ENCODE measurements at regions not wholly inside any gene's neighbourhood (a gene's known extent, or its start where the extent isn't known, plus 50 kb on each side); places are given as distances from the start of the nearest gene placed in this dataset.

DNA sequence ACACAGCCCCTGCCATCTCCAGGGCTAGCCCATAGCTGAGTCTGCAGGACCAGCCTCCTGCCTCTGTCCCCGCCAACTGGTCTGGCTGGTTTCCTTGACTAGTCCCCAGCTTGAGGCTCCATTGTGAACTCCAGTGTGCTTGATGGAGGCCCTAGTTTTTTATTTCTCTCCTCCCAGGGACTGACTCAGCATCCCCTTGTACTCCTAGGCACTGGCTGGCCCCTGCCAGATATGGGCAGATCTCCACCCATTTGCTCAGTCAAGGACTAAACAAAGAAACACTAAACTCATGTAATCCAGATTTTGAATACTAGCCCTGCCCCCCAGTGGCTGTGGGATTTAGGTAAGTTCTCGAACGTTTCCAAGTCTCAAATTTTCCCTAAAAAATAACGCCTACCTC is 415.4 kb upstream of the RORA start:
- no peaks in the 10 kb centered on the region for H3K9me3 ChIP-seq
- H3K27me3 ChIP-seq = no peaks in the 10 kb centered on the region
- TF ChIP-seq, protein P1, sequence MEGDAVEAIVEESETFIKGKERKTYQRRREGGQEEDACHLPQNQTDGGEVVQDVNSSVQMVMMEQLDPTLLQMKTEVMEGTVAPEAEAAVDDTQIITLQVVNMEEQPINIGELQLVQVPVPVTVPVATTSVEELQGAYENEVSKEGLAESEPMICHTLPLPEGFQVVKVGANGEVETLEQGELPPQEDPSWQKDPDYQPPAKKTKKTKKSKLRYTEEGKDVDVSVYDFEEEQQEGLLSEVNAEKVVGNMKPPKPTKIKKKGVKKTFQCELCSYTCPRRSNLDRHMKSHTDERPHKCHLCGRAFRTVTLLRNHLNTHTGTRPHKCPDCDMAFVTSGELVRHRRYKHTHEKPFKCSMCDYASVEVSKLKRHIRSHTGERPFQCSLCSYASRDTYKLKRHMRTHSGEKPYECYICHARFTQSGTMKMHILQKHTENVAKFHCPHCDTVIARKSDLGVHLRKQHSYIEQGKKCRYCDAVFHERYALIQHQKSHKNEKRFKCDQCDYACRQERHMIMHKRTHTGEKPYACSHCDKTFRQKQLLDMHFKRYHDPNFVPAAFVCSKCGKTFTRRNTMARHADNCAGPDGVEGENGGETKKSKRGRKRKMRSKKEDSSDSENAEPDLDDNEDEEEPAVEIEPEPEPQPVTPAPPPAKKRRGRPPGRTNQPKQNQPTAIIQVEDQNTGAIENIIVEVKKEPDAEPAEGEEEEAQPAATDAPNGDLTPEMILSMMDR (IDR thresholded peaks at IDR 0.05) = no peak
- no peak for TF ChIP-seq POLR2A (IDR thresholded peaks at IDR 0.05)
- no peak overlapping the region for H3K27ac ChIP-seq
- H3K4me3 ChIP-seq (replicated peaks in 1 of 3) = no peak overlapping the region
- H3K4me1 ChIP-seq = peaks cover 0 to 6% of the 10 kb centered on the region in 2 donors
- 84 to 92% methylated on average over 4 of the region's 4 CpGs for WGBS, 2 donors
- no peaks in the 10 kb centered on the region for H3K36me3 ChIP-seq
- no peak for DNase-seq
- intact Hi-C loops (cut with DNase I) = loop anchor here (10.0 kb wide), 1 partner anchor 180 kb away; no protein-coding TSS in a partner anchor

- intact Hi-C loops (cut with DNase I) = loop anchor here (10.0 kb wide), 1 partner anchor 183 kb away; no protein-coding TSS in a partner anchor
These were observed 412.5 kb upstream of the RORA start for GRCh38 chr15:61641645-61642044.

GRCh38 chr15:61640756-61641155 is 411.7 kb upstream of the RORA start:
- peaks cover 0 to 9% of the 10 kb centered on the region in 2 donors for H3K4me1 ChIP-seq
- no peaks in the 10 kb centered on the region for H3K27me3 ChIP-seq
- H3K4me3 ChIP-seq (replicated peaks in 1 of 3) = no peak overlapping the region
- no peaks in the 10 kb centered on the region for H3K9me3 ChIP-seq
- no peaks in the 10 kb centered on the region for H3K36me3 ChIP-seq
- no peak for DNase-seq
- intact Hi-C loops (cut with DNase I) = loop anchor here (10.0 kb wide), 1 partner anchor 184 kb away; no protein-coding TSS in a partner anchor
- H3K27ac ChIP-seq = no peak overlapping the region
- TF ChIP-seq, protein P1 (IDR thresholded peaks at IDR 0.05) = no peak
- TF ChIP-seq POLR2A (IDR thresholded peaks at IDR 0.05) = no peak

More at GRCh38 chr15:61641645-61642044, 412.5 kb upstream of the RORA start:
- H3K9me3 ChIP-seq = no peaks in the 10 kb centered on the region
- H3K4me1 ChIP-seq = peaks cover 0 to 9% of the 10 kb centered on the region in 2 donors
- WGBS, 2 donors = 90 to 92% methylated on average over 6 of the region's 6 CpGs
- DNase-seq = no peak
- no peak overlapping the region for H3K4me3 ChIP-seq (replicated peaks in 1 of 3)
- no peaks in the 10 kb centered on the region for H3K36me3 ChIP-seq
- no peak for TF ChIP-seq POLR2A (IDR thresholded peaks at IDR 0.05)
- TF ChIP-seq, protein P1 (IDR thresholded peaks at IDR 0.05) = no peak
- no peak overlapping the region for H3K27ac ChIP-seq
- no peaks in the 10 kb centered on the region for H3K27me3 ChIP-seq

- H3K9me3 ChIP-seq = no peaks in the 10 kb centered on the region
- TF ChIP-seq POLR2A (IDR thresholded peaks at IDR 0.05) = no peak
- TF ChIP-seq, protein P1 (IDR thresholded peaks at IDR 0.05) = no peak
- H3K4me3 ChIP-seq (replicated peaks in 1 of 3) = no peak overlapping the region
- 23 to 25% methylated on average over 12 of the region's 12 CpGs for WGBS, 2 donors
- intact Hi-C loops (cut with DNase I) = no loop called here
- no peaks in the 10 kb centered on the region for H3K27me3 ChIP-seq
- no peaks in the 10 kb centered on the region for H3K36me3 ChIP-seq
- no peak overlapping the region for H3K27ac ChIP-seq
- peak; percentile 76 to 81 for DNase-seq
- H3K4me1 ChIP-seq = peaks cover 0 to 9% of the 10 kb centered on the region in 2 donors
These were observed 410.4 kb upstream of the RORA start for GRCh38 chr15:61639491-61639890.

- H3K4me3 ChIP-seq (replicated peaks in 1 of 3) = no peak overlapping the region
- no peaks in the 10 kb centered on the region for H3K9me3 ChIP-seq
- peaks cover 0 to 6% of the 10 kb centered on the region in 2 donors for H3K4me1 ChIP-seq
- H3K36me3 ChIP-seq = no peaks in the 10 kb centered on the region
- no peak for DNase-seq
- no peaks in the 10 kb centered on the region for H3K27me3 ChIP-seq
- intact Hi-C loops (cut with DNase I) = no loop called here
- 91 to 95% methylated on average over 1 of the region's 1 CpG for WGBS, 2 donors
- H3K27ac ChIP-seq = no peak overlapping the region
- no peak for TF ChIP-seq POLR2A (IDR thresholded peaks at IDR 0.05)
- TF ChIP-seq, protein P1 (IDR thresholded peaks at IDR 0.05) = no peak
These were observed 405.7 kb upstream of the RORA start for GRCh38 chr15:61634837-61635236.
